LNCaP clone FGC (cell line): ENCODE measurements at regions not wholly inside any gene's neighbourhood (a gene's known extent, or its start where the extent isn't known, plus 50 kb on each side); places are given as distances from the start of the nearest gene placed in this dataset.

Experiments
- DNase-seq: peaks from one replicate; pipeline ENCODE4 v3.0.0-alpha.2; 2011; ENCODE audit warnings: low read depth
- H3K4me3 ChIP-seq: 2 replicates; pipeline ENCODE4 v1.5.1; 2011; ENCODE audit warnings: mild to moderate bottlenecking, low read depth, low read length, control low read depth
- CTCF ChIP-seq: IDR thresholded peaks from 2 replicates; pipeline ENCODE4 v1.5.1; 2012; ENCODE audit warnings: mild to moderate bottlenecking; ENCODE audit not compliant: control insufficient read depth, insufficient read depth; ENCODE audit errors: extremely low read depth

- no peak overlapping the region for H3K4me3 ChIP-seq
- no peak for DNase-seq
- no peak for TF ChIP-seq CTCF
These were observed 373.1 kb downstream of the MFSD1 start for GRCh38 chr3:159174715-159175692.

- DNase-seq = no peak
- no peak overlapping the region for H3K4me3 ChIP-seq
- TF ChIP-seq CTCF = no peak
These were observed 376.5 kb downstream of the MFSD1 start for GRCh38 chr3:159178209-159178897.

GRCh38 chr3:159182961-159183360, 381.1 kb downstream of the MFSD1 start:
- DNase-seq = no peak
- TF ChIP-seq CTCF = no peak
- H3K4me3 ChIP-seq = no peak overlapping the region

- no peak overlapping the region for H3K4me3 ChIP-seq
- DNase-seq = no peak
- no peak for TF ChIP-seq CTCF
These were observed 383.7 kb downstream of the MFSD1 start for GRCh38 chr3:159185443-159186050.

GRCh38 chr3:159186581-159186980, 384.7 kb downstream of the MFSD1 start:
- TF ChIP-seq CTCF = no peak
- H3K4me3 ChIP-seq = no peak overlapping the region
- DNase-seq = no peak

- no peak for DNase-seq
- TF ChIP-seq CTCF = no peak
- H3K4me3 ChIP-seq = no peak overlapping the region
These were observed 385.4 kb downstream of the MFSD1 start for GRCh38 chr3:159187232-159187631.
